ENCODE measurements at regions not wholly inside any gene's neighbourhood (a gene's known extent, or its start where the extent isn't known, plus 50 kb on each side); places are given as distances from the start of the nearest gene placed in this dataset.

DNA sequence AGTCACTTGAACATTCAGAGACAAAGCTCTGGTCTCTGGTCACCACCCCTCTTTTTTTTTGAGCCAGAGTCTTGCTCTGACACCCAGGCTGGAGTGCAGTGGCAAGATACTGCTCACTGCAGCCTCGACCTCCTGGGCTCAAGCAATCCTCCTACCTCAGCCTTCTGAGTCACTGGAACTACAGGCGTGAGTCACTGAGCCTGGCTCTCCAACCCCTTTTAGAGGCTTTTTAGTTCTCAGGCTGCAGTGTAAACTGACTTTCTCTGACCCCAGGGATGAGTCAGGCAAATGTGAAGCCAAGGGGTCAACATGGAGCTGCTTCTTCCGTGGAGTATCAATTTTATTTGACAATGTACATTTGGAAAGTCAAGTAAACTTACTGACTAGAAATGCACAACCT lies 229.2 kb downstream of the PTTG2 start:
- DNase-seq: peak; percentile 77

DNA sequence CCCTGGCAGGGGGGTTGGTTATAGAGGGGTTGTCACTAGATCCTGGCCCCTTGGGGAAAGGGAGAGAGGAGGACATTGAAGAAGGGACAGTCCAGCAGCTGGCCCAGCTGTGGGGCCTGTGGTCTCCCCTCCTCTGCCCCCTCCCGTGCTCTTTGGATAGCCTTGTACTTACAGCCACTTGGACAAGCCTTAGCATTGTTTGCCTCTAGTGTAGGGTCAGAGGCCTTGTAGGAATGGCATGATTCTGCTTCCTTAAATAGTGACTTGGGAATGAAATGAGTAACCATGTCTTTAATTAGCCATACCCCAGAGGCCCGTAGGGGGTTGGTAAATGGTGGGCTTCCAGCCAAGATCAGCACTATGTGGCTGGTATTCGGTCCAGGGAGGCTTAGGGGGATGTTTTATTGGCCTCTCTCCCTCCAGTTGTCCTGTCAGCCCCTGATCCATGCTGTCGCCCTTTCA lies 230.6 kb downstream of the PTTG2 start:
- DNase-seq: peak; percentile 85

DNA sequence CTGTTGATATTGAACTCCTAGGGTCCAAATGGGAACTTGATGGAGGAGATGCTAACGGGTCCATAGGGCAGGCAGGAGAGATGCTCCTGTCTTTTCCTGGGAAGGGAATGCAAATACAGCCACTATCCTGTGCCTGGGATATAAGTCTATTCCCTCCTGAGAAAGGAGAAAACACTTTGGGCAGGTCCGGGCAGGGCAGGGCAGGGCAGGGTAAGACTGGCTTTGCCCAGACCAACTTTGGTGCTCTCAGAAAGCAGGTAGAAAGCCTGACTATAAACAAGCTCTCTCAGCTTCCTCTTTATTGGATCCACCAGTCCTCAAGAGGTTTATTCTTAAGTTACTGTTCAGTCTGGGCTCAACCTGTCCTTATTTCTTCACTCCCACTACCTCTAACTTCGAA lies 232.3 kb downstream of the PTTG2 start:
- DNase-seq: no peak

DNA sequence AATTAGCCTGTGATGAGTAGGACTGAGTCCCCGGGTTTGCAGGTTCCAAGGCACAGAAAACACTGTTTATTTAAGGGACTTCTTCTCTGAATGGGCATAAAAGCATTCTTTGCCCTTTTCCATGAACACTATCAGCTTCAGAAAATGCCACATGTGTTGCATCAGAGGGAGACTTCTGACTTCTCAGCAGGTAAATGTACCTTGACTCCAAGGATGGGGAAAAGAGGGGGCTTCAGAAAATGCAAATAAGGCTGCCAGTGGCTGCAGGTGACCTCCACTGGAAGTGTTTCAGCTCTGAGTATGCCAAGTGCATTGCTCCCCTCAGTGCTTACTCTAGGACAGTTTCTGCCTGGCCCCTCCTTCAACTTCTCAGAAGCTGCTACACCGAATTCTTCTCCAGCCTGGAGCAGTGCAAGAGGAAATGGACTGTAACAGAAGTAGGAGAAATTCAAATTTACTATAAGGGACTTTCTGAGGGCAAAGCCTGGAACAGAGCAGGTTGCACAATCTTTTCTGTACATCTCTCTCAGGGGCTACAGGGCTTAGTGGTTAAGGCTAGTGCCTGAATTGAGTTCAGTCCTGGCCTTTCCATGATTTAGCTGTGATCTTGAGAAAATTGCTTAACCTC lies 233.2 kb downstream of the PTTG2 start:
- no peak for DNase-seq

DNA sequence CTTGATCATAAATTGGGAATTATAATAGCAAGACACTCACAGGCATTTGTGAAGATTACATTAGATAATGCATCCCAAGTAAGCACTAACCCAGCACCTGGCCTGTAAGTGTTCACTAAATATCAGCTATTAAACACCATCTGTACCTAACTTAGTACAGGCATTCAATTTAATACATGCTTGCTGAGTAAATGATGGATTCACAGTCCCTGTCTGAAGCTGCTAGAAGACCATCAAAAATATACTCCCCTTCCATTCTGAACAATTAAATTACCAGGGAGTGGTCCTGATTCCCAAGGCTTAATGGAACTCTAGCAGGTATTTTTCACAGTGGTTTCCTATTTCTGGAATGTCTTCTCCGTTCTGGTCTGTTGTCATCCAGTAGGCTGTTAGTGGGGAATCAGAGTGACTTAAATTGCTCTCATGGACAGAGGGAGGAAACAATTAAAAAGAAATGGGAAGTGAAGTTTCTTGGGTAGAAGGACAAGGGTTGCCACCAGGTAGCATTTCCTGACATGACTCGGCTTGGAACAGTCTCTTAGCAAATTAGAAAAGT lies 233.9 kb downstream of the PTTG2 start:
- no peak for DNase-seq

DNA sequence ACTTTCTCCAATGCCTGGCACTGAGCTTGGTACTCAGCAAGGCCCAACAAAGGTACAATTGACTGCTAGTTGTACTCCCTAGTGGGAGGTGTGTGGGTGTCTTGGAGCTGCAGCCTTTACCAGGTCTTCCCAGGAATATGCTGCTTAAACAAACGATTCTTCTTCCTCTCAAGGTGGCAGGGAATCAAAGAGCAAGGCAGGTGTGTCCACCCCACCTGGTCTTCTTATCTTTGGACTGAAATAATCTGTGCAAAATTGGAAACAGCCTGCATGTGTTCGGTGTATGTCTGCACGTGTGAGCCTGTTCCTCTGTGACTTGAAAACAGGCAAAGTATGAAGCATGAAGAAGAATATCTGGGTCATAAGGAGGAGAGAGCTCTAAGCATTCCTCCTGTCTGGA lies 235.3 kb downstream of the PTTG2 start:
- DNase-seq: no peak

DNA sequence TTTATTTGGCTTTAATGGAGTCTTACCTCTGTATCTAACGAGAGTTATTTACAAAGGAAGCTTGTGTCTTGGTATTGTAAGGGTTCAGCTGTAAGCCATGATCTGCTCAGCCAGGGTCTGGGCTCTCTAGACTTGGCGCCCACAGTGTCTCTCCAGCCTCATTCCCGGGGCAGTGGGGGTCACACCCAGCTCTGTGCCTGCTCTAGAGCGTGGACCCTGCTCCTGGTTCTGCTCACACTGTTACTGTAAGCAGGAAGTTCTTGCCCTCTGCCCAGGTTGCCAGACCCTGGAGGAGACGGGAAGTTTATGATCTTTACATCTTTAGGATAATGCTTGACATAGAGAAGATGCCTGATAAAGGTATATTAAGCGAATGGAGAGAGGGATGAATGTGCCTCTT lies 235.7 kb downstream of the PTTG2 start:
- no peak for DNase-seq

DNA sequence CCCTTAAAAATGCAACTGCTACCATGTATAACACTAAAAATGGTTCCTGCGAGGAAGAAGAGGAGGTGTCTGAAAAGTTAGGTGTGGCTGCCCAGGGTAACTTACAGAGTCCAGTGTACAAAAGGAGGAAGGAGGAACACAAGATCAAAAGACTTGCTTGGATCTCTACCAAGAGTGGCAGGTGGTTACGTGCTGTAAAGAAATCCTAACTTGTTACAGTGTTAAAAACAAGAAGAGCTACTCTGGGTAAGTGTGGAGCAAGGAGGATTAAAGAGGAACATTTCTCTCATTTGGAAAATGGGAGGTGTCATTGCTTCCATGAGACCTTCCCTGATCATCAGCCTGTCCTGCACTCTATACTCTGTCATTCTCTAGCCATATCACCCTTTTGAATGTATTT lies 242.0 kb downstream of the PTTG2 start:
- DNase-seq: no peak

DNA sequence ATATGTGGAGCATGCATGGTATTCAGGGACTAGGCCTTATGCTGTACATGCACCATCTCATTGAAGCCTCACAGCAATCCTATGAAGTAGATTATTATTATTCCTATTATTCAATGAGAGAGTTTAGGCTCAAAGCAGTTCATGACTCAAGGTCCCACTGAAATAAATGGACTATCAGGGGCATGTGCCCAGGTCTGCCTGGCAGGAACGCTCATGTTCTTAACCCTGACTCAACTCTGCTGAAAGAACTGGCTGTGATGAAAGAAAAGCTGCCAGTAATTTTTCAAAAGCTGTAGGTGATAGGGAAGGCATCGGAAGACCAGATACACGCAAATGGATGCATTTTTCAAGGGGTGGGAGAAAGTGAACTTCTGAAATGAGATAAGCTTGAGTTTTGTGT lies 243.4 kb downstream of the PTTG2 start:
- DNase-seq: no peak

DNA sequence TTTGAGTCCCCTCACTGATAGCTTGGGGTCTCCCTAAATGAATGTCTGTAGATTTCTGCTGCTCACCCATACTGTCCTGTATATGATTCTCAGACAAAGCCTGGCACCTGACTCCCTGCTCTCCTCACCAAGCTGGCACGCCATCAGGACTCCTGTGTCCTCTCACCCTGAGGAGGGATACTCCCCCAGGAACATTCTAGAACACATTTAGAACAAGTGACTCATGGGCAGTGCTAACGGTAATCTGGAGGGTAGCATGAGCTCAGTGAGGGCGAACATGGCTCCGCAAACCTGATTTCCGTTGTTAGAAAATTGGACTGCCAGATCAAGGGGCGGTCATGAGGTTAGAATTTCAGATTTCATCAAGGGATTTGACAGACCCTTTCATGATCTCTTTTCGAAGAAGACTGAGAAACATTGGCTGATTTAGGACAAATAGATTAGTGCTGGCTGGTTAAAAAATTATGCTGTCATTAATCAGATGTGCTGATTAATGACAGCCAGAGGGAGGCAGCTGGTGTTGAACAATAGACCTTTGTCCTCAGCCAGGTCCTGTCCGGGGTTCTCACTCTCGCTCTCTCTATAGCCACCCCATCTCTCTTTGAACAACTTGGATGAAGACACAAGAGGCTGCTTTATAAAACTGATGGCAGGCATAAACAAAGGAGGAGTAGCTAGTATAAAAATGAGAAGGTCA lies 244.3 kb downstream of the PTTG2 start:
- DNase-seq: no peak

DNA sequence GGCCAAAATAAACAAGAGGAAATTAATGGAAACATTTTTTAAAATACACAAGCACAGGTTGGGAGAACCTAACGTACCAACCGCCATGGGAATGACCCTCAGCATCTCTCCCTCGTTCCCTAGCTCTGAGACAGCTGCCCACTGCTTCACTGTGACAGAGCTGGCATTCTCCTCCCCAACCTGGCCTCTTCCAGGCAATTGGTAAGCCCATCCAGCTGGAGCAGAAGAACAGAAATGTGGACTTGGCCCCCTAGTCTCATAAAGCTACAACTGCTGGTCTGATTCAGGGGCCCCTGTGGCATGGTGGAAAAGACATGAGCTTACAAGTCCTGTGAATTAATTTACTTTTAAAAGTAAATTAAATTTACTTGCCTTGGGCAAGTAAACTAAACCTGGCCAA lies 245.1 kb downstream of the PTTG2 start:
- no peak for DNase-seq

DNA sequence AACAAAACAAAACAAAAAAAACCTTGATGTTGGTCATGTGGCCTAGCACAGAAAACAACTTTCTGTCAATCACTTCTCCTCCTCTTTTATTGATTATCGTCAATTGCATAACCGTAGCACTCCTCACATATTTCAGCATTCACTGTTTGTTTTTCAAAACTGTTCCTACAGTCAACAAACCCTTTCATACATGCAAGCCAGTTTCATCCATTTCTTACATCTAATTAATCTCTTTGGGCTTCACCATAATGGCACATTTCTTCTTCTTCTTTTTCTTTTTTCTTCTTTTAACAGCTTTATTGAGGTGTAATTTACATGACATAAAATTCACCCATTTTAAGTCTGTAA lies 246.9 kb downstream of the PTTG2 start:
- no peak for DNase-seq

DNA sequence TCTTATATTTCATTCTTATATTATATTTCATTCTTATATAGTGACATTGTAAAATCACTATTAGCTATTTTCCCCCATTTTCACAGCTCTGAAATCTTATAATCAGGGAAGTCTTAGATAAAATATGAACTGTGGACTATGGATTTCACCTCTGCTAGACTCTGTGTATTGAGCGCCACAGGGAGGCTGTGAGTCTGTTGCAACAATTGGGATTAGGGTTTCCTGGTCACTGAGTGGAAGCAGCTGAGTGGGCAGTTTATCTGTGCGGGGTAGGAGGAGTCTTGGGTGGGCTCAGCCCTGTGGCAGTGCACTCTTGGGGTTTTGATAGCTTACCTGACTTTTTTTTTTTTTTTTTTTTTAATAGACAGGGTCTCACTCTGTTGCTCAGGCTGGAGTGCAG lies 249.5 kb downstream of the PTTG2 start:
- no peak for DNase-seq

DNA sequence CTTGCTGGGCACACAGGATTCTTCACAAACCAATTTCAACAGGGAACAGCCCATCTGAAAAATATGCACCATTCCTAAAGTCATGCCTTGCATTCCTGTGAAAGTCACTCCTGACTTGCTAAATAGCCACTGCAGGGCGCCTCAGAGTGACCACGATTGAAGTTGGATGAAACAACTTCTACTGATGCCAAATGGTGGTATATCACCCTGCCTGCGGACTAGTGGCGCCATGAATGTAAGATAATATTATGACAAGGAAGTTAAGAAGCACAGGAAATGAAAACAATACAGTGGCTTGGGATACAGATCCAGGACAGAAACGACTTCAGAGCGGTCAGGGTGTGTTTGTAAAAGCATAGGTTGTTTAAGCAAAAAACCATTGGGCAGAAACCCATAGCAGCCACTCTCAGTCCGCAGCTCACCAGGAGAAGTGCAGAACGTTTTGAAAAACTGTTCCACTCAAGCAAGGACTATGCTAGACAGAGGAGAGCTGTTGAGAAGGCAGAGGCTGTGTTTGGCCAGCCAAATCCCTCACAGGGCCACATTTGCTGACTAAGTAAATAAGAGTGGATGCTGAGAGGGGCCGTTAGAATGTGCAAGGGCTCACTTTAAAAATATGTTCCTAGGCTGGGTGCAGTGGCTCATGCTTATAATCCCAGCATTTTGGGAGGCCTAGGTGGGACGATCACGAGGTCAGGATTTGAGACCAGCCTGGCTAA lies 250.4 kb downstream of the PTTG2 start:
- DNase-seq: no peak

DNA sequence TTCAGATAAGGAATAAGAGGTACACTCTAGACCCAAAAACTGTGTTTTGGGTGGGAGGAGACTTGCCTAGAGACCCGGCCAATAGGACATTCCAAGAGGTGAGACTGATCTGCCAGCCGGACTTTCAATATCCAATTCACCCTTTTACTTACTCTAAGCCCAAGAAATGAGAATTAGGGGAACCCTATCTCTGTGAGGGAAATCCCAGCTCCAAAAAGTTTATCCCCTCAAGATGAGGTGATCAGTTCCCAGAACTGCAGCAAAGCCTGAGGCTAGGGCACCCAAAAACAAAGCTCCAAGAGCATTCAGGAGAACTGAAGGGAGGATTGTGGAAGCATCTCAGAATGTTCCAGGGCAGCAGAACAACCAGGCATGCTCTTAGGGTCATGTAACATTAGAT lies 251.7 kb downstream of the PTTG2 start:
- no peak for DNase-seq

DNA sequence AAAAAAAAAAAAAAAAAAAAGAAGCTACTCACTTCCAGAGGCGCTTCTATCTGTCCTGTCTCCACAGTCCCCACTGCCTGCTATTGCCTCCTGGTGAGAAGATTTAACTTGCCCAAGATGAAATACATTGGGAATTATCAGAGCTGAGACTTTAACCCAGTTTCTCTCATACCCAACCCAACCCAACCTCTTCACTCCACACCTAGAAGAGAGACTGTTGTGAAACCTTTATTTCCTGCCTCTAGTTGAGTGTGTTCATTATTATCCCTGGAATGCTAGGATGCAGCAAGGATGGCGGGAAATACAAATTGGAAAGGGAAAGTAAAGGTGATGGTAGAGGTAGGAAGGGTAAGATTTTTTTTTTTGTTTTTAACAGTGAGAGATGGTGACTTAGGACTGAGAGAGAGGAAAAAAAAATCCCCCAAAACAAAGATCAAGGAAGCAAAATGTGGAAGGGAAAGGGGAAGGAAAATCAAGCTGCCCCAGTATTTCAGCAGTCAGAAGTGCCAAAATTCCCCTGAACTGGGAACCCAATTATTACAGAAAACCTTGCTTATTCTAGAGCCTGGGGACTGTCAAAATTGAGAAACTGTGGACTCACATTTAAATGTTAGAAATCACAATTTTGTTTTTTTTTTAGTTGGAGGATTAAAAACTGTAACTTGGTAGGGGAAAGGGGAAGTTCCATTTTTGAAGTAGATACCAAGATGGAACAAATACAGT lies 253.0 kb downstream of the PTTG2 start:
- DNase-seq: no peak

DNA sequence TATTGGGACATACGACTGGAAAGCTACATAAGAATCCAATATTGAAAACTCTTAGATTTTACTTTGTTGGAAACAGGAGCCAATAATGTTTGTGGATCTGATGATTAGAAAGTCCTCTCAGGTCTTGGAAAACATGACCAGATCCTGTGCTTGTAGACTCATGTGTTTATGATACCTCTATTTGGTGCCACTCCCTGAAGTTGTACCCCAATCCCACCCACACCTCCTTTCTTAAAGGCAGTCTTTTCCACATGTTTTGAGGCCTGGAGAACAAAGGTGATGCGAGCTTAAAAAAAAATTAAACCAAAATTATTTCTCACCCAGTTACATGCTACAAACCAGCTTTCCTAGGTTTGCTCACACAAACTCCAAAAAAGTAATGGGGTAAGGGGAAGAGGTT lies 262.7 kb downstream of the PTTG2 start:
- no peak for DNase-seq

DNA sequence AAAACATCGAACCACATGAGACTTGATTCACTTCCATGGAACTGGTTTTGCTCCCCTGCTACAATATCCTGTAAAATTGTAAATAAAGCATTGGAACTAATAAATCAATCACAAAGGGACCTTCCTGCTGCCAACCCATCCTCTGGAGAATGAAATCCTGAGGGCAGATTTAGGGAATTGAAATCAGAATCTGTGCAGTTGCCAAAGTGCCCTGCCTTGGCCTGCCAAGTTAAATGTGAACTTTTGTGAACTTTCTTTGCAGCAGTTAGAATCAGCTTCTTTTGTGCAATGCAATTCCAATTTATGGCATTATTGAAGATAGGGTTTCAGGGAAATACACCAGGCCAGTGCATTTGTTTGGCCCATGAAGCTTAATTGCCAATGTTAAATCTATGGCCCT lies 263.1 kb downstream of the PTTG2 start:
- DNase-seq: no peak

DNA sequence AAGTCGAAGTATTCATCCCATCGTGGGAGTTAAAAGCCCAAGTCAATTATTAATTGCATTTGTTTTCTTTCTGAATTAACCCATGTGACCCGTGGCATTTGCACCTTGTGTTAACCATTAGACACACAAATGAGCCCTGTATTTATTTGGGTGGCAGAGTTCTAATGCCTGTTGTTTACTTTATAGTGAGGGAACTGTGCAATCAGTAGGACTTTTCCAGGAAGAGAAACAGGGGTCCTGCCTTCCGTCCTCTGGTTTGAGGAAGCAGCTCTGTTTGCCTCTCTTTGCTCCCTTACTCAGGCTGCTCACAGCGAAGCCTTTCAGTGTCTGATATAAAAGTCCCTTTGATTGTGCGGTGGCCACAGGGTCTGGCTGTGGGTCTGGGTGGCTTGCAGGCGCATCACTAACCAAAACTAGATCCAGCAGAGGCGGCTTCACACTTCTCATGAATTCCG lies 263.6 kb downstream of the PTTG2 start:
- DNase-seq: no peak

DNA sequence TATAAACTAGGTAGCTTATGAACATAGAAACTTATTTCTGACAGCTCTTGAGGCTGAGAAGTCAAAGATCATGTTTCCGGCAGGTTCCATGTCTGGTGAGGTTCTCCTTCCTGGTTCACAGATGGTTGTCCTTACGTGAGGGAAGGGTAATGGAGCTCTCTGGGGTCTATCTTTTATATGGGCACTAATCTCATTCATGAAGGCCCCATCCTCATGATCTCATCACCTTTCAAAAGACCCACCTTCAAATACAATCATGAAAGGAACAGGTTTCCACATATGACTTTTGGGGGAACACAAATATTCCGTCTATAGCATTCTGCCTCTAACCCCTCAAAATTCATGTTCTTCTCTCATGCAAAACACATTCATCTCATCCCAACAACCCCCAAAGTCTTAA lies 264.7 kb downstream of the PTTG2 start:
- no peak for DNase-seq

DNA sequence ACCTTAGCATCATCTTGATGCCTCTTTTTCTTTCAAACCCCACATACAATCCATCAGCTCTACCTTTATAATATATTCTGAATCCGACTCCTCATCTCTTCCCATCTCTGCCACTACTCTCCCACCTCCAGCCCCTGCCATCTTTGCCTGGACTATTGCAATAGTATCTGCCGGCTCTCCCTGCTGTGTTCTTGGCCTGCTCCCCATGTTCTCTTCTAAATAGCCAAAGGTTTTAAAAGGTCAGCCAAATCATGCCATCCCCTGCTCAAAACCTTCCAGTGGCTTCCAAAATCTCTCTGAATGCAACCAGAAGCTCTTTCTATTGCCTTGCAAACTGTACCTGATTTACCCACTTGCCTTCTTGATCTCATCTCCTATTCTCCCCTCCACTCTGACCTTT lies 266.0 kb downstream of the PTTG2 start:
- no peak for DNase-seq

DNA sequence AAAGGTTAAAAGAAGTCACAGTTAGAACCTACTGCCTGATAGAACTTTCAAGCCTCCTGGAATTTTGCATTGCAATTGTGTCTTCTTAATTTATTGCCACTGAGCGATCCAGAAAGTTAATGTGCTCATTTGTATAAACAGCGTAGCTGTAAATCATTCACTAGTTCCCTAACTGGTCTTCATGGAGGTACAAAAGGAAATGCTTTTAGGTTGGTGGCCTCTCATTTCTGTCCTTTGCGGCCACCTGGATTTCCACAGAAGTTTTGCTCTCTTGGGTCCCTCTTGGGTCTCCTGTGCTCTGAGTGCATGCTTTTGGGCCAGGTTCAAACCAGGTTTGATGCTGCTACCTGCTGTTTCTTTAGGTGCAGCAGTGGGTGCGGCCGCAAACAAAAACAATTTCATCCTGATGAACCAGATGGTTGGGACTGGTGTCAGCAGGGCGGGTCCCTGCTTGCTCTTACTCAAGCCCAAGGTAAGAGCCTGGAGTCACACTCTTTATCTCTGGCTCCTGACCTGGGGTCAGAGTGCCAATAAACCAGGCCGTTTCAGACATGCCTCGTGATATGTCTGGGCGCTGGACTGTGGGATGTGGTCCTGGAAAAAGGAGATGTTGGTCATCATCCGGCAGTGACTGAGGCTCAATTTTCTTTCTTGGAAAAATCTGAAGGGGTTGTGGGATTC lies 270.1 kb downstream of the PTTG2 start:
- no peak for DNase-seq
